ENCODE measurements at regions not wholly inside any gene's neighbourhood (a gene's known extent, or its start where the extent isn't known, plus 50 kb on each side); places are given as distances from the start of the nearest gene placed in this dataset.
"Not testable (repeated sequence)": the region's sequence is repeated elsewhere in the genome, so short reads cannot be mapped to it uniquely, and the experiment has no call there.

DNA sequence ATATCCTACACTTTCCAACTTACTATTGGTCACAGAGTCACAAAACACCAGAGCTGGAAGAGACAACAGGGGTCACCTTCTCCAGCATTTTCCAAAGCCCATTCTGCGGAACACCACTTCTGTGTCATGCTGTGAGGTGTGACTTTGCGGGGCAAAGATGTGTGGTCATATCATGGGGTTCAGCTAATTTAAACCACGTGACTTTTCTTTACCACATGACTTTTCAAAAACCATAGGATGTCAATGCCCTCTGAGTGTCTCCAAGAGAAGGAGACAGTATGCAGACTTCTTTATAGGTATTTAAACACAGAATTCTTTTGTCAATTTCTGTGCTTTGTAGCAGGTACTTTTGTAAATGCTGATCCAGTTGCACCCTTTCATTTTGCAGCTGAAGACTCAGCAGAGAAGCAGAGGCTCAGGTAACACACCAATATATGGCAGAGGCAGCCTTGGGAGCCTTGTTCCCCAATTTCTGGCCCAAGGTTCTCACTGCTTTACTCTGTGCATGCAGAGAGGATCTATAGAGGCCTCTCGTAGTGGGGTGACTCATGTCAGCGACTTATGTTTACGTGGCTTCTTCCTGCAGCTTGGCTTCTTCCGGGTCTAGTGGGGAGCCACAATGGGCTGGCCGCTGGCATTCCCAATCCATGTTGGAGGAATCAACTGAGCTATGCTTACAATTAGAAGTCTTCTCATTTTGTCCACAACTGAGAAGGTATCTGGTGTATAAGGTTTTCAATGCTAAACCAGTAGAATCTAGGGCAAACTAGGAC is 104.0 kb upstream of the RHOBTB1 start:
- no peak overlapping the region for H3K4me3 ChIP-seq (ENCODE audit: low read depth, low read length)
- H3K27ac ChIP-seq (ENCODE audit: low read depth, low read length), result no peak overlapping the region
- H3K27me3 ChIP-seq (ENCODE audit: control insufficient read depth, insufficient read depth, low read length), result peaks cover 2% of the 10 kb centered on the region
- CTCF ChIA-PET, result interaction anchor here (2.0 kb wide), 1 partner anchor 23 kb away, joined by 8 read pairs; no protein-coding TSS in a partner anchor
- DNase-seq (ENCODE audit: low read depth, low spot score), result no peak
- H3K9me3 ChIP-seq (ENCODE audit: control insufficient read depth, insufficient read depth, low read length), result no peaks in the 10 kb centered on the region
- TF ChIP-seq, protein P1, sequence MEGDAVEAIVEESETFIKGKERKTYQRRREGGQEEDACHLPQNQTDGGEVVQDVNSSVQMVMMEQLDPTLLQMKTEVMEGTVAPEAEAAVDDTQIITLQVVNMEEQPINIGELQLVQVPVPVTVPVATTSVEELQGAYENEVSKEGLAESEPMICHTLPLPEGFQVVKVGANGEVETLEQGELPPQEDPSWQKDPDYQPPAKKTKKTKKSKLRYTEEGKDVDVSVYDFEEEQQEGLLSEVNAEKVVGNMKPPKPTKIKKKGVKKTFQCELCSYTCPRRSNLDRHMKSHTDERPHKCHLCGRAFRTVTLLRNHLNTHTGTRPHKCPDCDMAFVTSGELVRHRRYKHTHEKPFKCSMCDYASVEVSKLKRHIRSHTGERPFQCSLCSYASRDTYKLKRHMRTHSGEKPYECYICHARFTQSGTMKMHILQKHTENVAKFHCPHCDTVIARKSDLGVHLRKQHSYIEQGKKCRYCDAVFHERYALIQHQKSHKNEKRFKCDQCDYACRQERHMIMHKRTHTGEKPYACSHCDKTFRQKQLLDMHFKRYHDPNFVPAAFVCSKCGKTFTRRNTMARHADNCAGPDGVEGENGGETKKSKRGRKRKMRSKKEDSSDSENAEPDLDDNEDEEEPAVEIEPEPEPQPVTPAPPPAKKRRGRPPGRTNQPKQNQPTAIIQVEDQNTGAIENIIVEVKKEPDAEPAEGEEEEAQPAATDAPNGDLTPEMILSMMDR (IDR thresholded peaks at IDR 0.05; ENCODE audit: low read depth, low read length), result no peak
- POLR2A ChIA-PET, result no interaction called here

DNA sequence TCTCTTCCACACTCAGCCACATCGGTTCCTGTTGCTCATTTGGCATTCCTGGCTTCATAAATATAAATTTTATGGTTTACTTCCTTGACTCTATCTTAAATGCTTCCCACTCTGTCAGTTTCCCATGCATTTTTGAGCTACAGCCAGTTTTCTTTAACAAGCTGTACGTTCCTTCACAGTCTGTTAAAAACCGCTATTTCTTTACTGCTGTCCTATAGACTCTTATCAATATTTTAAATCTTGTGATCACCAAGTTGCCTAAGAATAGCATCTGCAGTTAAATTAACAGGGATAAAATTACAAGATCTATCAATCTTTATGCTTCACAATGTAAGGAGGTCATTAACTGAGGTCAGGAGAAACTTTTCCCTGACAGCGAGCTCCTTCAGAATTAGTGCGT is 103.1 kb upstream of the RHOBTB1 start:
- Histone ChIP-seq H3K4me3 (ENCODE audit: low read depth, low read length) (no peak overlapping the region), H3K27me3 (ENCODE audit: control insufficient read depth, insufficient read depth, low read length) (peaks cover 2% of the 10 kb centered on the region), H3K27ac (ENCODE audit: low read depth, low read length) (no peak overlapping the region), H3K9me3 (ENCODE audit: control insufficient read depth, insufficient read depth, low read length) (no peaks in the 10 kb centered on the region)
- TF ChIP-seq, protein P1 (IDR thresholded peaks at IDR 0.05; ENCODE audit: low read depth, low read length), result no peak
- POLR2A ChIA-PET, result no interaction called here
- no peak for DNase-seq (ENCODE audit: low read depth, low spot score)
- CTCF ChIA-PET, result interaction anchor here (2.0 kb wide), 1 partner anchor 22 kb away, joined by 8 read pairs; no protein-coding TSS in a partner anchor

GRCh38 chr10:61045480-61045879 is 101.5 kb upstream of the RHOBTB1 start:
- POLR2A ChIA-PET; H3K9me3 ChIP-seq (ENCODE audit: control insufficient read depth, insufficient read depth, low read length); H3K27me3 ChIP-seq (ENCODE audit: control insufficient read depth, insufficient read depth, low read length); H3K27ac ChIP-seq (ENCODE audit: low read depth, low read length); DNase-seq (ENCODE audit: low read depth, low spot score); H3K4me3 ChIP-seq (ENCODE audit: low read depth, low read length): not testable (repeated sequence)
- CTCF ChIA-PET, result interaction anchor here (2.2 kb wide), 1 partner anchor 20 kb away, joined by 10 read pairs; no protein-coding TSS in a partner anchor

- CTCF ChIA-PET, result interaction anchor here (1.6 kb wide), 1 partner anchor 17 kb away, joined by 5 read pairs; no protein-coding TSS in a partner anchor
Observed at GRCh38 chr10:61042533-61042932, 98.5 kb upstream of the RHOBTB1 start.

GRCh38 chr10:61040399-61041016 is 96.5 kb upstream of the RHOBTB1 start:
- POLR2A ChIA-PET, result no interaction called here
- H3K4me3 ChIP-seq (ENCODE audit: low read depth, low read length), result no peak overlapping the region
- DNase-seq (ENCODE audit: low read depth, low spot score), result no peak
- CTCF ChIA-PET, result interaction anchor here (1.5 kb wide), 1 partner anchor 15 kb away, joined by 4 read pairs; no protein-coding TSS in a partner anchor
- no peak overlapping the region for H3K27ac ChIP-seq (ENCODE audit: low read depth, low read length)
- peaks cover 2% of the 10 kb centered on the region for H3K27me3 ChIP-seq (ENCODE audit: control insufficient read depth, insufficient read depth, low read length)
- TF ChIP-seq, protein P1 (IDR thresholded peaks at IDR 0.05; ENCODE audit: low read depth, low read length), result no peak
- peaks cover 8% of the 10 kb centered on the region; the same call in 1 of the 2 replicates for H3K9me3 ChIP-seq (ENCODE audit: control insufficient read depth, insufficient read depth, low read length)

More at GRCh38 chr10:61042533-61042932, 98.5 kb upstream of the RHOBTB1 start:
- POLR2A ChIA-PET, result no interaction called here
- Histone ChIP-seq H3K27ac (ENCODE audit: low read depth, low read length) (no peak overlapping the region), H3K27me3 (ENCODE audit: control insufficient read depth, insufficient read depth, low read length) (peaks cover 2% of the 10 kb centered on the region), H3K4me3 (ENCODE audit: low read depth, low read length) (no peak overlapping the region), H3K9me3 (ENCODE audit: control insufficient read depth, insufficient read depth, low read length) (peaks cover 8% of the 10 kb centered on the region; the same call in 1 of the 2 replicates)
- TF ChIP-seq, protein P1 (IDR thresholded peaks at IDR 0.05; ENCODE audit: low read depth, low read length), result no peak
- no peak for DNase-seq (ENCODE audit: low read depth, low spot score)
